Erythroblast (primary cell): ENCODE measurements at regions not wholly inside any gene's neighbourhood (a gene's known extent, or its start where the extent isn't known, plus 50 kb on each side); places are given as distances from the start of the nearest gene placed in this dataset.

ENCODE experiments used
- GATA1 ChIP-seq: IDR thresholded peaks from 2 replicates; pipeline ENCODE4 v1.6.1; 2011; ENCODE audit warnings: low read depth, mild to moderate bottlenecking, control low read depth, low read length, moderate library complexity
- POLR2A ChIP-seq: IDR thresholded peaks from 2 replicates; pipeline ENCODE4 v1.6.1; 2011; ENCODE audit warnings: mild to moderate bottlenecking, low read length

GRCh38 chr7:13581097-13581496 lies 408.4 kb downstream of the ETV1 start:
- TF ChIP-seq POLR2A: no peak
- no peak for TF ChIP-seq GATA1
